ENCODE measurements at regions not wholly inside any gene's neighbourhood (a gene's known extent, or its start where the extent isn't known, plus 50 kb on each side); places are given as distances from the start of the nearest gene placed in this dataset.

GRCh38 chr12:127761880-127762279 is 505.1 kb upstream of the TMEM132C start:
- TF ChIP-seq POLR2A (IDR thresholded peaks at IDR 0.05; ENCODE audit: control extremely low read depth in 1 of 2, low read depth in 2 of 2, low read length in 2 of 2) = no peak
- no peak for TF ChIP-seq SP1 (IDR thresholded peaks at IDR 0.05; ENCODE audit: low read depth, low read length)
- no peak for TF ChIP-seq POLR2AphosphoS5 (IDR thresholded peaks at IDR 0.05; ENCODE audit: low read depth, low read length)
- TF ChIP-seq, protein P1, sequence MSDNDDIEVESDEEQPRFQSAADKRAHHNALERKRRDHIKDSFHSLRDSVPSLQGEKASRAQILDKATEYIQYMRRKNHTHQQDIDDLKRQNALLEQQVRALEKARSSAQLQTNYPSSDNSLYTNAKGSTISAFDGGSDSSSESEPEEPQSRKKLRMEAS (IDR thresholded peaks at IDR 0.05) = peak; percentile 46; the same call in 1 of the 2 replicates
- no peak for TF ChIP-seq JUND (IDR thresholded peaks at IDR 0.05; ENCODE audit: low read length)
- no peak for TF ChIP-seq SUZ12 (IDR thresholded peaks at IDR 0.05; ENCODE audit: low read length)
- TF ChIP-seq CHD2 (IDR thresholded peaks at IDR 0.05; ENCODE audit: low read length) = no peak
